H9 (cell line): ENCODE measurements at regions not wholly inside any gene's neighbourhood (a gene's known extent, or its start where the extent isn't known, plus 50 kb on each side); places are given as distances from the start of the nearest gene placed in this dataset.

Experiments
- DNase-seq: peaks from one replicate; pipeline ENCODE4 v3.0.0-alpha.2; 2017
- H2AFZ ChIP-seq: one replicate; pipeline ENCODE4 v1.6.1; 2013; ENCODE audit warnings: mild to moderate bottlenecking, low read length, control low read depth, moderate library complexity
- H2AK5ac ChIP-seq: 2 replicates; pipeline ENCODE4 v1.6.1; 2013; ENCODE audit warnings: low read length, control low read depth, mixed read lengths; ENCODE audit not compliant: insufficient read length
- H2BK120ac ChIP-seq: one replicate; pipeline ENCODE4 v1.6.1; 2013; ENCODE audit warnings: low read depth, mild to moderate bottlenecking, low read length, control low read depth, inconsistent platforms; ENCODE audit not compliant: poor library complexity, severe bottlenecking
- H2BK12ac ChIP-seq: 2 replicates; pipeline ENCODE4 v1.6.1; 2013; ENCODE audit warnings: low read length, control low read depth, mixed read lengths, low read depth; ENCODE audit not compliant: insufficient read length
- H2BK15ac ChIP-seq: 2 replicates; pipeline ENCODE4 v1.6.1; 2013; ENCODE audit warnings: low read depth, low read length, control low read depth
- H2BK20ac ChIP-seq: one replicate; pipeline ENCODE4 v1.6.1; 2013; ENCODE audit warnings: low read depth, mild to moderate bottlenecking, low read length, control low read depth, inconsistent platforms; ENCODE audit not compliant: poor library complexity, severe bottlenecking
- H2BK5ac ChIP-seq: 2 replicates; pipeline ENCODE4 v1.6.1; 2013; ENCODE audit warnings: low read length, control low read depth, mixed read lengths; ENCODE audit not compliant: insufficient read length
- H3K14ac ChIP-seq: 2 replicates; pipeline ENCODE4 v1.6.1; 2013; ENCODE audit warnings: low read length, control low read depth; ENCODE audit not compliant: insufficient read depth
- H3K18ac ChIP-seq: 2 replicates; pipeline ENCODE4 v1.6.1; 2013; ENCODE audit warnings: low read depth, mild to moderate bottlenecking, mixed read lengths, low read length, control low read depth; ENCODE audit not compliant: insufficient read length
- H3K23ac ChIP-seq: 2 replicates; pipeline ENCODE4 v1.6.1; 2013; ENCODE audit warnings: low read length, control low read depth, mixed read lengths, low read depth; ENCODE audit not compliant: insufficient read length
- H3K23me2 ChIP-seq: 2 replicates; pipeline ENCODE4 v1.6.1; 2013; ENCODE audit warnings: low read depth, mild to moderate bottlenecking, mixed read lengths, low read length, control low read depth; ENCODE audit not compliant: insufficient read length, poor library complexity, severe bottlenecking
- H3K27ac ChIP-seq: 2 replicates; pipeline ENCODE4 v1.5.1; 2013; ENCODE audit warnings: low read length, control low read depth, mixed read lengths, low read depth; ENCODE audit not compliant: insufficient read length
- H3K27me3 ChIP-seq: 2 replicates; pipeline ENCODE4 v1.6.1; 2013; ENCODE audit warnings: low read length, control low read depth, inconsistent platforms; ENCODE audit not compliant: insufficient read depth
- H3K4ac ChIP-seq: 2 replicates; pipeline ENCODE4 v1.6.1; 2013; ENCODE audit warnings: low read depth, mild to moderate bottlenecking, control low read depth, inconsistent platforms, low read length, moderate library complexity
- H3K4me1 ChIP-seq: 2 replicates; pipeline ENCODE4 v1.6.1; 2013; ENCODE audit warnings: low read length, control low read depth, inconsistent platforms; ENCODE audit not compliant: insufficient read depth
- H3K4me2 ChIP-seq: 2 replicates; pipeline ENCODE4 v1.6.1; 2013; ENCODE audit warnings: low read length, control low read depth, mixed read lengths; ENCODE audit not compliant: insufficient read length, insufficient read depth
- H3K56ac ChIP-seq: 2 replicates; pipeline ENCODE4 v1.6.1; 2013; ENCODE audit warnings: low read depth, mild to moderate bottlenecking, mixed read lengths, low read length, control low read depth; ENCODE audit not compliant: insufficient read length
- H3K79me1 ChIP-seq: 2 replicates; pipeline ENCODE4 v1.6.1; 2013; ENCODE audit warnings: low read depth, mild to moderate bottlenecking, moderate library complexity, low read length, control low read depth, inconsistent platforms; ENCODE audit not compliant: insufficient read depth, poor library complexity, severe bottlenecking
- H3K79me2 ChIP-seq: 2 replicates; pipeline ENCODE4 v1.6.1; 2013; ENCODE audit warnings: low read length, control low read depth, inconsistent platforms; ENCODE audit not compliant: insufficient read depth
- H3K9ac ChIP-seq: 2 replicates; pipeline ENCODE4 v1.6.1; 2013; ENCODE audit warnings: low read length, control low read depth, mixed read lengths; ENCODE audit not compliant: insufficient read length; ENCODE audit errors: extremely low read depth
- H3K9me3 ChIP-seq: one replicate; pipeline ENCODE4 v1.6.1; 2013; ENCODE audit warnings: low read depth, low read length, inconsistent platforms; ENCODE audit not compliant: control insufficient read depth
- H3T11ph ChIP-seq: one replicate; pipeline ENCODE4 v1.6.1; 2013; ENCODE audit warnings: mild to moderate bottlenecking, low read length, control low read depth, inconsistent platforms
- H4K20me1 ChIP-seq: one replicate; pipeline ENCODE4 v1.6.1; 2013; ENCODE audit not compliant: control insufficient read depth, insufficient read length, insufficient read depth
- H4K5ac ChIP-seq: 2 replicates; pipeline ENCODE4 v1.6.1; 2013; ENCODE audit warnings: low read depth, mild to moderate bottlenecking, mixed read lengths, low read length, control low read depth; ENCODE audit not compliant: insufficient read length
- H4K8ac ChIP-seq: replicated peaks from 2 replicates; pipeline ENCODE4 v1.6.1; 2013; ENCODE audit warnings: low read length, control low read depth, mixed read lengths, low read depth; ENCODE audit not compliant: insufficient read length
- H4K91ac ChIP-seq: 2 replicates; pipeline ENCODE4 v1.6.1; 2013; ENCODE audit warnings: low read depth, mild to moderate bottlenecking, moderate library complexity, mixed read lengths, low read length, control low read depth; ENCODE audit not compliant: insufficient read length
- H3K27ac Mint-ChIP-seq, 3 experiments: 2 replicates in 2 of 3; 3 replicates in 1 of 3; pipeline ENCODE4 v1.8.0; 2020 to 2021; ENCODE audit warnings: mixed read lengths in 3 of 3, mild to moderate bottlenecking in 1 of 3, moderate library complexity in 1 of 3
- H3K27me3 Mint-ChIP-seq: 2 replicates; pipeline ENCODE4 v1.8.0; 2021; ENCODE audit warnings: low read depth, mild to moderate bottlenecking, moderate library complexity, mixed read lengths
- H3K36me3 Mint-ChIP-seq, 3 experiments: 2 replicates in 2 of 3; 3 replicates in 1 of 3; pipeline ENCODE4 v1.8.0; 2020 to 2021; ENCODE audit warnings: low read depth in 3 of 3, mixed read lengths in 3 of 3; ENCODE audit not compliant: insufficient read depth in 1 of 3
- H3K4me1 Mint-ChIP-seq, 2 experiments: 2 replicates each; pipeline ENCODE4 v1.8.0; 2020; ENCODE audit warnings: mixed read lengths in 2 of 2
- H3K4me3 Mint-ChIP-seq, 2 experiments: 2 replicates in 1 of 2; 3 replicates in 1 of 2; pipeline ENCODE4 v1.8.0; 2020 to 2021; ENCODE audit warnings: mild to moderate bottlenecking in 2 of 2, mixed read lengths in 2 of 2, moderate library complexity in 1 of 2
- H3K9me3 Mint-ChIP-seq, 2 experiments: 2 replicates in 1 of 2; 3 replicates in 1 of 2; pipeline ENCODE4 v1.8.0; 2020; ENCODE audit warnings: mild to moderate bottlenecking in 2 of 2, mixed read lengths in 2 of 2, moderate library complexity in 1 of 2
- WGBS: extraction: QIAGEN DNeasy Blood & Tissue Kit; methylation state at CpG from one replicate; pipeline ENCODE4 v1.1.7; 2013; ENCODE audit warnings: missing lambda C conversion rate, low lambda C conversion rate, mixed read lengths; ENCODE audit not compliant: insufficient read length; ENCODE audit errors: extremely low coverage; 5-methylcytosine and 5-hydroxymethylcytosine counted together
- TF ChIP-seq, protein P1 (sequence below): fragments of 200-600 bp; sonication (generic); conservative IDR thresholded peaks from 3 replicates; pipeline ENCODE4 v1.8.0; 2021; ENCODE audit warnings: antibody characterized with exemption, mild to moderate bottlenecking

DNA sequence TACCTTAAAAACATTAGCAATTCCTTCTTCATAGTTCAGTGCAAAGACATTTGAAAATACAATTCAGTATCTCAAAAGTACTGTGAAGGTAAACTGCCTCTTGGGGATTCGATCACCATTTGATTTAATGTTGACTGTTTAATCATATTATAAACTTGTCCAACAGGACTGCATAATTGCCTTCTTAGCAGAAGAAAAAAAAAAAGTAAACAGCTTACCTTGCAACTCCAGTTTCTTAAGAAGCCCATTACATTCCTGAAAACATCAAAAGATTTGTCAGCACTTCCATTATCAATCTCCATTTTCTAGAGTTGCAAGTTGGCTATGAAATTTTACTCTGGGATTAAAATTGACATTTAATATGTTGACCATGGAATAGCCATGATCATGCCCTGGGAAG, 1154.6 kb downstream of the OLFM4 start:
- no peaks in the 10 kb centered on the region for H3K36me3 Mint-ChIP-seq
- H3K4ac ChIP-seq = no peak overlapping the region
- no peak overlapping the region for H2BK15ac ChIP-seq
- no peak overlapping the region for H3K27ac Mint-ChIP-seq
- peaks cover 31 to 38% of the 10 kb centered on the region in 2 experiments for H3K4me1 Mint-ChIP-seq
- no peak overlapping the region for H4K5ac ChIP-seq
- H3K27me3 ChIP-seq = no peaks in the 10 kb centered on the region
- DNase-seq = no peak
- no peak overlapping the region for H4K8ac ChIP-seq
- H4K91ac ChIP-seq = no peak overlapping the region
- H3K79me2 ChIP-seq = no peaks in the 10 kb centered on the region
- H2AK5ac ChIP-seq = no peak overlapping the region
- H2BK12ac ChIP-seq = no peak overlapping the region
- no peak overlapping the region for H3K56ac ChIP-seq
- no peaks in the 10 kb centered on the region for H3K79me1 ChIP-seq
- no peak overlapping the region for H2AFZ ChIP-seq
- WGBS = no CpG with 5 or more reads among the region's 1 CpG
- no peak overlapping the region for H2BK20ac ChIP-seq
- H2BK5ac ChIP-seq = no peak overlapping the region
- no peak overlapping the region for H3K4me2 ChIP-seq
- no peak overlapping the region for H3K18ac ChIP-seq
- H3K4me3 Mint-ChIP-seq = no peak overlapping the region
- no peak overlapping the region for H3K14ac ChIP-seq
- no peak overlapping the region for H2BK120ac ChIP-seq
- peaks cover 0 to 4% of the 10 kb centered on the region in 2 experiments; a peak in 1 of 5 replicates for H3K9me3 Mint-ChIP-seq
- no peaks in the 10 kb centered on the region for H3K23me2 ChIP-seq
- H3K9ac ChIP-seq = no peak overlapping the region
- H3K27me3 Mint-ChIP-seq = no peaks in the 10 kb centered on the region
- H4K20me1 ChIP-seq = no peaks in the 10 kb centered on the region
- H3K4me1 ChIP-seq = peaks cover 7% of the 10 kb centered on the region; the same call in 1 of the 2 replicates
- H3K9me3 ChIP-seq = no peaks in the 10 kb centered on the region
- no peak overlapping the region for H3K23ac ChIP-seq
- no peak overlapping the region for H3T11ph ChIP-seq
- no peak overlapping the region for H3K27ac ChIP-seq
- TF ChIP-seq, protein P1, sequence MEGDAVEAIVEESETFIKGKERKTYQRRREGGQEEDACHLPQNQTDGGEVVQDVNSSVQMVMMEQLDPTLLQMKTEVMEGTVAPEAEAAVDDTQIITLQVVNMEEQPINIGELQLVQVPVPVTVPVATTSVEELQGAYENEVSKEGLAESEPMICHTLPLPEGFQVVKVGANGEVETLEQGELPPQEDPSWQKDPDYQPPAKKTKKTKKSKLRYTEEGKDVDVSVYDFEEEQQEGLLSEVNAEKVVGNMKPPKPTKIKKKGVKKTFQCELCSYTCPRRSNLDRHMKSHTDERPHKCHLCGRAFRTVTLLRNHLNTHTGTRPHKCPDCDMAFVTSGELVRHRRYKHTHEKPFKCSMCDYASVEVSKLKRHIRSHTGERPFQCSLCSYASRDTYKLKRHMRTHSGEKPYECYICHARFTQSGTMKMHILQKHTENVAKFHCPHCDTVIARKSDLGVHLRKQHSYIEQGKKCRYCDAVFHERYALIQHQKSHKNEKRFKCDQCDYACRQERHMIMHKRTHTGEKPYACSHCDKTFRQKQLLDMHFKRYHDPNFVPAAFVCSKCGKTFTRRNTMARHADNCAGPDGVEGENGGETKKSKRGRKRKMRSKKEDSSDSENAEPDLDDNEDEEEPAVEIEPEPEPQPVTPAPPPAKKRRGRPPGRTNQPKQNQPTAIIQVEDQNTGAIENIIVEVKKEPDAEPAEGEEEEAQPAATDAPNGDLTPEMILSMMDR = no peak
